Stimulated activated effector memory CD8-positive, alpha-beta T cell treated with anti-CD3 and anti-CD28 coated beads, Interleukin-12 subunit alpha, Interleukin-12 subunit beta, amount 100 ng/mL, for 72 hours (primary cell): ENCODE measurements at regions not wholly inside any gene's neighbourhood (a gene's known extent, or its start where the extent isn't known, plus 50 kb on each side); places are given as distances from the start of the nearest gene placed in this dataset.

Experiments
- ATAC-seq: fragments of 150-1000 bp; cut with Tn5 transposase; 2 replicates; pipeline ENCODE4 v1.10.0; 2021
- DNase-seq, 2 donors: peaks; one replicate each; pipeline ENCODE4 v3.0.0; 2021 to 2022; ENCODE audit warnings: low spot score in 2 of 2
- H3K27ac Mint-ChIP-seq: one replicate; pipeline ENCODE4 v1.8.0; 2022; ENCODE audit warnings: mild to moderate bottlenecking, mixed read lengths
- H3K36me3 Mint-ChIP-seq: one replicate; pipeline ENCODE4 v1.8.0; 2022; ENCODE audit warnings: mild to moderate bottlenecking, mixed read lengths
- H3K4me1 Mint-ChIP-seq: one replicate; pipeline ENCODE4 v1.8.0; 2022; ENCODE audit warnings: mixed read lengths
- H3K4me3 Mint-ChIP-seq: one replicate; pipeline ENCODE4 v1.8.0; 2022; ENCODE audit warnings: mild to moderate bottlenecking, mixed read lengths
- H3K9me3 Mint-ChIP-seq: one replicate; pipeline ENCODE4 v1.8.0; 2022; ENCODE audit warnings: mixed read lengths

DNA sequence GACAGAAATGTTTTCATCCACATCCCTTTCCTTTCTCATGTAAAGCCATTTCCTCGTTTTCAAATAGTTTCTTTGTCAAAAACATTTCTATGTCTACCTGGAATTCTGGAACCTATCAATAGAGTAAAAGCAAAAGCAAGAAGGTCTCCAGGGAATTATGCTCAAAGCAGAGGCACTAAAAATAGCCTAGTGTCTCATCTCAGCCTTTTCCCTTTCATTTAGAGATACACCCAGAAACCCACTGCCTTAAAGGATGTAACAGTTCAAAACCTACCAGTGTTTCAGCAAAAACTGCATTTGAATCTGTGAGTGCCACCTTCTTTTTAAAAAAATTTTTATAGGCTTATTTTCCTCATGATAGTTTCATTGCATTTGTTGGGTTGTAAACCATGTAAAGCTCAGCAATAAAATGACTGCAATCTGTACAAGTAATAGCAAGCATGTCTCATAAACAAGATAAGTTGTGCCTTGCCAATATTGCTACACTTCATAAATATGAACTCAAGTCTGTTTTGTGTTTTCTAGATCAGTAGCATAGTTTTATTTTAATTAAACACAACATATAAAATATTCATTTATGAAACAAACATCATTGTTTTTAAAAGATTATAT, 927.3 kb upstream of the ACVR2A start:
- DNase-seq (no peak), ATAC-seq (no peak)
- H3K36me3 Mint-ChIP-seq, result no peaks in the 10 kb centered on the region
- H3K27ac Mint-ChIP-seq, result no peak overlapping the region
- peaks cover 2% of the 10 kb centered on the region for H3K9me3 Mint-ChIP-seq
- H3K4me3 Mint-ChIP-seq, result no peak overlapping the region
- H3K4me1 Mint-ChIP-seq, result no peaks in the 10 kb centered on the region

DNA sequence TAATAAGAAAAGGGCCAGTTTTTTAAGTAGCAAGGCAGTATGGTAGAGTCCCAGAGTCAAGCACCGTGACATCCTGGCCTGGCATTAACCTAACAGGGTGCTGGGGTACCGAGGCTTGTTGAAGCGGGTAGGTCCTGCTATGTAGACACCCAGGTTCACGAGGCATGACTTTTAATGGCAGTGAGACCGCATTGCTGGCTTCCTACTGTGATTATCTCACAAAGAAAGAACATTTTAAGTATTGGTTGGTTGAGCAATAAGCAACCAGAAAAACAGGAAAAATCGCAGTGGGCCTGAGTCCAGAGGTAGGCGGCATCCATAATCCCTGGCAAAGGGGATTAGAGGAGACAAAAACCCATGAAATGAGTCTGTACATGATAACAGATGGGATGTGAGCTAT, 927.9 kb upstream of the ACVR2A start:
- DNase-seq, result no peak
- ATAC-seq, result no peak
- H3K27ac Mint-ChIP-seq, result no peak overlapping the region

DNA sequence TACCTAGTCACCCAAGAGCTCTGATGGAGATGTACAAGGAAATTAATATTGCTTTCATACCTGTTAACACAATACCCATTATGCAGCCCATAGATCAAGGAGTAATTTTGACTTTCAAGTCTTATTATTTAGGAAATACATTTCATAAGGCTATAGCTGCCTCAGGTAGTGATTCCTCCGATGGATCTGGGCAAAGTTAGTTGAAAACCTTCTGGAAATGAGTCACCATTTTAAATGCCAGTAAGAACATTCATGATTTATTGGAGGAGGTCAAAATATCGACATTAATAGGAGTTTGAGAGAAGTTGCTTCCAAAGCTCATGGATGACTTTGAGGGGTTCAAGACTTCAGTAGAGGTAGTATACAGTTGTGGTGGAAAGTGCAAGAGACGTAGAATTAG, 931.4 kb upstream of the ACVR2A start:
- Mint-ChIP-seq H3K27ac (no peak overlapping the region), H3K4me3 (no peak overlapping the region), H3K36me3 (no peaks in the 10 kb centered on the region), H3K4me1 (no peaks in the 10 kb centered on the region), H3K9me3 (peaks cover 7% of the 10 kb centered on the region)
- DNase-seq (no peak), ATAC-seq (no peak)

More for the DNA sequence above, 927.9 kb upstream of the ACVR2A start:
- no peaks in the 10 kb centered on the region for H3K36me3 Mint-ChIP-seq
- no peaks in the 10 kb centered on the region for H3K4me1 Mint-ChIP-seq
- H3K9me3 Mint-ChIP-seq, result peaks cover 2% of the 10 kb centered on the region
- no peak overlapping the region for H3K4me3 Mint-ChIP-seq

DNA sequence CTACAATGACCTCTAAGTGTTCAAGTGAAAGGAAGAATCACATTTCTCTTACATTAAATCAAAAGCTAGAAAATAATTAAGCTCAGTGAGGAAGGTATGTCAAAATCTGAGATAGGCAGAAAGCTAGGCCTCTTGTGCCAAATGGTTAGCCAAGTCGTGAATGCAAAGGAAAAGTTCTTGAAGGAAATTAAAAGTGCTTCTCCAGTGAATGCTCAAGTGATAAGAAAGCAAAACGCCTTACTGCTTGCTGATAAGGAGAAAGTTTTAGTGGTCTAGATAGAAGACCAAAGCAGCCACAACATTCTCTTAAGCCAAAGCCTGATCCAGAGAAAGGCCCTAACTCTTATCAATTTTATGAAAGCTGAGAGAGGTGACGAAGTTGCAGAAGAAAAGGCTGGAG, 932.3 kb upstream of the ACVR2A start:
- peaks cover 7% of the 10 kb centered on the region for H3K9me3 Mint-ChIP-seq
- ATAC-seq (no peak), DNase-seq (no peak)
- no peak overlapping the region for H3K4me3 Mint-ChIP-seq
- H3K36me3 Mint-ChIP-seq, result no peaks in the 10 kb centered on the region
- H3K27ac Mint-ChIP-seq, result no peak overlapping the region
- no peaks in the 10 kb centered on the region for H3K4me1 Mint-ChIP-seq

DNA sequence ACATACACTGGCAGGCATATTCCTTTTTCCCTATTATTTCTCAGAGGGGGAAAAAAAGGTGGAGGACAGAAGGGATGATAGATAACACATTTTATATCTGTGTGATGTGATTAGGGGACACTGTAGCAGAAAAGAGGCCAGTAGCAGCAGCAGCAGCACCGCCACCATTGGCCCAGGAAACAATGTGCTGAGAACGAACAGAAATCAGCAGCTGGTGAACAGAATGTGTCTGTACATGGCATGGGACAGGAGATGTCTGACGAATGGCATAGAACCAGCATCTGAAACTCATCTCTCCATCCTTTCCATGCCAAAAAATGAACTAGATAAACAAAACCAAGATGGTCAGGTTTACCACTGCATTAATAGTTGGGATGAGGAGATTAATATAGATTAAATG, 936.1 kb upstream of the ACVR2A start:
- Mint-ChIP-seq H3K36me3 (no peaks in the 10 kb centered on the region), H3K27ac (no peak overlapping the region), H3K4me3 (no peak overlapping the region), H3K4me1 (no peaks in the 10 kb centered on the region), H3K9me3 (peaks cover 4% of the 10 kb centered on the region)
- no peak for ATAC-seq
- DNase-seq, result no peak

DNA sequence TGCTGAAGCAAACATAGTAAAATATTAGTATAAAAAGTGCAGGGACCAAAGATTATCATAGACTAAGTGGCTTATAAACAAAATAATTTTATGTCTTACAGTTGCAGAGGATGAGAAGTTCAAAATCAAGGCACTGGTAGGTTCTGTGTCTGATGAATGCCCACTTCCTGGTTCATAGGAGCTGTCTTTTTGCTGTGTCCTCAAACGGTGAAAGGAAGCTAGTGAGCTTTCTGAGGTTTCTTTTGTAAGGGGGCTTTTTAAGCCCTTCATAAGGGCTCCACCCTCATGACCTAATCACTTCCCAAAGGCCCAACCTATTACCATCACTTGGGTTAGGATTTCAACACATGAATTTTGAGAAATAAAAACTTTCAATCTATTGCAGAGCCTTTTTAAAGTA, 946.7 kb upstream of the ACVR2A start:
- Mint-ChIP-seq H3K4me3 (no peak overlapping the region), H3K9me3 (no peaks in the 10 kb centered on the region), H3K36me3 (no peaks in the 10 kb centered on the region), H3K4me1 (no peaks in the 10 kb centered on the region), H3K27ac (no peak overlapping the region)
- no peak for ATAC-seq
- no peak for DNase-seq

DNA sequence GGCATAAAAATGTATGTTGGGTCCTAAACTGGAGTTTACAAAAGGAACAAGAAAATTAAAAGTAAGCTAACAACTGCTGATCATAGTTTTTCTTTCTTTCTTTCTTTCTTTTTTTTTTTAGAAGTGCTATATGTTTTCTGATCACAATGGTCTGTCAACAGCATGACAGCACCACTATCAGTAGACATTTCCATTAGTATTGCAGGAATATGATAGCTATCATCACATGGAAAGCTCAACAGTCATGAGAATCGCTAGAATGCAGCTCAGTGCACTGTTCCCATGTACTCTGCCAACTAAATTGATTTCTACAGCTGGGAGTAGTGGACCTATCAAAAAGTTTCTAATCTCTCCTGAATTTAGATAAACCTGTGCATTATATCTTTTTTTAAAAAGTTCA, 950.3 kb upstream of the ACVR2A start:
- Mint-ChIP-seq H3K4me1 (no peaks in the 10 kb centered on the region), H3K27ac (no peak overlapping the region), H3K36me3 (no peaks in the 10 kb centered on the region), H3K4me3 (no peak overlapping the region), H3K9me3 (no peaks in the 10 kb centered on the region)
- DNase-seq (no peak), ATAC-seq (no peak)

DNA sequence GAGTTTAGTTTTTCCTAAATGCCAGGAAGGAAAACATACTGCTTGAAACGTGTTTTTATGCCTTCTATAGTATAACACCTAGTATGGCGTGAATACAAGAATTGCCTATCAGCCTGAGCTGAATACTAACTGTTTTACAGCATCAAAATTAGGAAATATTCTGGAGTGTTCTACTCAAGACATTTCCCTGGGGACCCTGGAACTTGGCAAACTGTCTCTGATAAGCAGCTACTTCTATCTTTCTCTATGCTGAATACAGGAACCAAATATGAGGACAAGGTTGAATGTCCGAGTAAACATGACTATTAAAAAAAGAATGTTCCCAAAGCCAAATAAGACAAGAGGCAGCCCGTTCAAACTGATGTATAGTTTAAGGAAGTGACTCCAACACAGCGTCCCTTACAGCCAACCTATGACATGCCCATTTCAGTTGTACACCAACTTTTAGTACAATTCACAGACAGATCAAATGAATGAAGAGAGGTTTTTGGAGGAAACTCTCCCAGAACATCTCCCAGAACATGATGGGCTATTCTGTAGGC, 951.3 kb upstream of the ACVR2A start:
- no peaks in the 10 kb centered on the region for H3K36me3 Mint-ChIP-seq
- DNase-seq (no peak), ATAC-seq (no peak)
- H3K27ac Mint-ChIP-seq, result no peak overlapping the region
- H3K4me3 Mint-ChIP-seq, result no peak overlapping the region
- H3K4me1 Mint-ChIP-seq, result no peaks in the 10 kb centered on the region
- H3K9me3 Mint-ChIP-seq, result no peaks in the 10 kb centered on the region

DNA sequence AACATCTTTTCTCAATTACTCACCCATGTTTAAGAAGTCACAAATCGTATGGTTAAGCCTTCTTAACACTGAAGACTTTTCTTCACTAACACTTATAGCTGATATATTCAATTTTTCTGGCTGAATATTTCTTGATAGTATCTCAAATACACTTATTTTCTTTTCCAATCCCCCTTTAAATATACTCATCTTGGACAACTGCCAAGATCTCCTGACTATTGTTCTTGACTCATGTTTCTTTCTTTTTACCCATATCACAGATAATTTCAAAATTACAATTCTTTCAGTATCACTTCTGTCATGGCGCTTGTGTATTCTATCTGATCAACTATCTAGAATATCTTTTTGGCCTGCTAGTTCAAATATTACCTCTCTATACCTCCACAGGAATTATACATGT, 954.3 kb upstream of the ACVR2A start:
- no peaks in the 10 kb centered on the region for H3K9me3 Mint-ChIP-seq
- DNase-seq (no peak), ATAC-seq (no peak)
- H3K36me3 Mint-ChIP-seq, result no peaks in the 10 kb centered on the region
- no peaks in the 10 kb centered on the region for H3K4me1 Mint-ChIP-seq
- H3K4me3 Mint-ChIP-seq, result no peak overlapping the region
- no peak overlapping the region for H3K27ac Mint-ChIP-seq

DNA sequence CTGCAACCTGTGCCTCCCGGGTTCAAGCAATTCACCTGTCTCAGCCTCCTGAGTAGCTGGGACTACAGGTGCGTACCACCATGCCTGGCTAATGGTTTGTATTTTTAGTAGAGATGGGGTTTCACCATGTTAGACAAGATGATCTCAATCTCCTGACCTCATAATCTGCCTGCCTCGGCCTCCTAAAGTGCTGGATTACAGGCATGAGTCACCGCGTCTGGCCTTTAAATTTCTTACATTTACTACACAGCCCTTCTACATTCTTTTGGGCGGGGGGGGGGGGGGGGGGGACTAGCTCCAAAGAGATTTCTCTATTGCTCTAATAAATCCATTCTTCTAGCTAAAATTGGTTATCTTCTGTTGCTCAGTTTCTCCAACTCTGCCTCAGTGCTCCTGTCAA, 964.9 kb upstream of the ACVR2A start:
- Mint-ChIP-seq H3K4me3 (no peak overlapping the region), H3K4me1 (no peaks in the 10 kb centered on the region), H3K9me3 (peaks cover 6% of the 10 kb centered on the region), H3K36me3 (no peaks in the 10 kb centered on the region), H3K27ac (no peak overlapping the region)
- no peak for DNase-seq
- ATAC-seq, result no peak

DNA sequence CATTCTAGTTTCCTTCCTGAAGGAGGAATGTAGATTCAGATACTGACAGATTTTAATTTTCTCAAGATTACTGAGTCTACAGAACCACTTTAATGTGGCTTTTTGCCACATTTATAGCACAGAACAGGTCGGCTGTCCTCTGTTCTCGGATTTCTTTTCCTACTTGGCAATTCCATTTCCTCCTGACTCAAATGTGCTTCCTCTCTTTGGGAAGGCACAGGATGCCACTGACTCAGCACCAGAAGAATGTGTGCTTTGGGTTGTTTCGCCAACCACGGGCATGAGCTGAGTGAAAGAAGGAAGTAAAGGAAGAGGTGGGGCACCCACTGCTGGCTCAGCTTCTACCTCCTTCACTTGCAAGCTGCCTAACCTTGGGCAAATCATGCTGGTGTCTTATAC, 970.6 kb upstream of the ACVR2A start:
- Mint-ChIP-seq H3K4me1 (no peaks in the 10 kb centered on the region), H3K27ac (no peak overlapping the region), H3K4me3 (no peak overlapping the region), H3K36me3 (no peaks in the 10 kb centered on the region), H3K9me3 (no peaks in the 10 kb centered on the region)
- DNase-seq (no peak), ATAC-seq (no peak)

DNA sequence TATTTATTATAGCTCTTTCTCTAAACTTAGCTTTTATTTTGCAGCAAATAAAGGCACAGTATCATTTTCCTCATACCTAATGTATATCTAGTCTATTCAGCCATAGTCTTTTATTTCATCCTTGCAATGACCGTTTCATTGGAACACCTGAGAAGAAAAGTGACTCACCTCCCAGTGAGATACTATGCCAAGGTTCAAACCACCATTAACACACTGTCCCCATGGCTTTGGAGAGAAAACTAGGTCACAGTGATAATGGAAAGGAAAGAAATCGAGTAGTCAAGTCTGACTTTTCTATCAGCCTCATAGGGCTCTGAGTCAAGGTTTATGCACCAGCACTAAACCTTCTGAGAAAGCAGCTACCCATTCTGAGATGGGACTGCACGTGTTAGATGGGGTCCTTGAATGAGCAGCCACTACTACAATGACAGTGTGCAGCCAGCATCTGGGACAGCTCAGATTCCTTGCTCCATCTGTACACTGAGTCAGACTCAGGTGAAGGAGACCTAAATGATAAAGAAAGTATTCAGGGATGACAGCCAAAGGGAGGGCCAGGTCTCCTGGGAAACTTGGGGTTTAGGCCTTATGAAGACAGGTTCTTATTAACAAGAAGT, 971.1 kb upstream of the ACVR2A start:
- peak; percentile 57 for ATAC-seq
- no peaks in the 10 kb centered on the region for H3K9me3 Mint-ChIP-seq
- no peak overlapping the region for H3K4me3 Mint-ChIP-seq
- no peaks in the 10 kb centered on the region for H3K36me3 Mint-ChIP-seq
- H3K4me1 Mint-ChIP-seq, result no peaks in the 10 kb centered on the region
- no peak overlapping the region for H3K27ac Mint-ChIP-seq
- no peak for DNase-seq

DNA sequence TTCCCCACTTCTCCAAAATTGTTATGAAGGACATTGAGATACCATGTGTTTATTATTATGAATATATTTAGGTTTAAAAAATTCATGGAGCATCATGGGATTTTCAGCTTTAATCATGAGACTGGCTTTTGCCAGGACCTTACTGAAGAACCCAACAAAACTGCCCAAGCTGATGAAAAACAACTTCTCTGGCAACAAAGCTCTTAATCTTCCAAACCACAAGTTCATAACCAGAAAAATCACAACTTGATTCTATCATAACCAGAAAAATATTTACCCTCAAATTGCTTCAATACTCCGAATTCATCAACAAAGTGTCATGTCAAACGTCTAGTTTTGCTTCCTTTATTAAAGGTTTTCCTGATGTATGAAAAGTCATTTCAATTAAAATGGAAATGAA, 971.8 kb upstream of the ACVR2A start:
- DNase-seq, result no peak
- no peak overlapping the region for H3K4me3 Mint-ChIP-seq
- H3K36me3 Mint-ChIP-seq, result no peaks in the 10 kb centered on the region
- H3K4me1 Mint-ChIP-seq, result no peaks in the 10 kb centered on the region
- H3K9me3 Mint-ChIP-seq, result no peaks in the 10 kb centered on the region
- no peak overlapping the region for H3K27ac Mint-ChIP-seq
- no peak for ATAC-seq

DNA sequence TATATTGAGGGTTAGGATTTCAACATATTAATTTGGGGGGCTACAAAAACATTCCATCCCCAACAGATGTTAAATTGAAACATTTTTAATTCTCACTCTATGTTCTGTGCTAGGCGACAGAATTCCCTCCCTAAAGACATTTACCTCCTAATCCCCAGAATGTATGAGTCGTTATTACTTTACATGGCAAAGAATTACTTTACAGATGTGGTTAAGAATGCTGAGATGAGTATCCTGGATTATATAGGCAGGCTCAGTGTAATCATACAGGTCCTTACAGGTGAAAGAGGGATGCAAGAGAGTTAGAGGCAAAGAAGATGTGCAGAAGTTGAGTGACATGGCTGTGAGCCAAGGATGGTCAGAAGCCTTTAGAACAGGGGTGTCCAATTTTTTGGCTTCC, 974.1 kb upstream of the ACVR2A start:
- H3K9me3 Mint-ChIP-seq, result peaks cover 3% of the 10 kb centered on the region
- no peaks in the 10 kb centered on the region for H3K4me1 Mint-ChIP-seq
- no peak for ATAC-seq
- DNase-seq, result no peak
- no peak overlapping the region for H3K27ac Mint-ChIP-seq
- no peak overlapping the region for H3K4me3 Mint-ChIP-seq
- no peaks in the 10 kb centered on the region for H3K36me3 Mint-ChIP-seq

DNA sequence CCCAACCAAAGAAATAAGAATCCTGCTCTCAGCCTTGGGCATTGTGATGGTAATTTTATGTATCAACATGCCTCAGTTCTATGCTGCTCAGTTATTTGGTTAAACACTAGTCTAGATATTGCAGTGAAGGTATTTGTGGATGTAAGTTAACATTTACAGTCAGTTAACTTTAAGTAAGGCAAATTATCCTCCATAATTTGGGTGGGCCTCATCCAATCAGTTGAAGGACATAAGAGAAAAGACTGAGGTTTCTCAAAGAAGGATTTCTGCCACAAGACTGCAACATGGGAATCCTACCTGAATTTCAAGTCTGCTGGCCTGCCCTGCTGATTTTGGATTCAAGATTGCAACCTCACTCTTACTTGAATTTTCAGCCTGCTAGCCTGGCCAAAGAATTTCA, 975.5 kb upstream of the ACVR2A start:
- DNase-seq (no peak), ATAC-seq (no peak)
- Mint-ChIP-seq H3K36me3 (no peaks in the 10 kb centered on the region), H3K4me3 (no peak overlapping the region), H3K4me1 (no peaks in the 10 kb centered on the region), H3K9me3 (peaks cover 3% of the 10 kb centered on the region), H3K27ac (no peak overlapping the region)

DNA sequence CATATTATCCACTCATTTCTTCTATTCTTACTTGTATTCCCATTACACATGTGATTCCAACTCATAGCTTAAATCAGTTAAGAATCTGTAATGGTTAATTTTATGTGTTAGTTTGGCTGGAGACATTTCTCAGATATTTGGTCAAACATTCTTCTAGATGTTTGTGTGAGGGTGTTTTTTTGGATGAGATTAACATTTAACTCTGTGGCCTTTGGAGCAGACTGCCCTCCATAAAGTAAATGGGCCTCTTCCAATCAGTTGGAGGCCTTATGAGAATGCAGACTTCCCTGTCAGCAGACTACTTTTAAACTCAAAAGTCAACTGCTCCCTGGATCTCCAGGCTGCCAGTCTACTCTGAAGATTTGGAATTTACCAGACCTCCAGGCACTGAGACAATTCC, 976.8 kb upstream of the ACVR2A start:
- H3K36me3 Mint-ChIP-seq, result no peaks in the 10 kb centered on the region
- H3K4me3 Mint-ChIP-seq, result no peak overlapping the region
- no peak for ATAC-seq
- no peak for DNase-seq
- no peaks in the 10 kb centered on the region for H3K4me1 Mint-ChIP-seq
- no peak overlapping the region for H3K27ac Mint-ChIP-seq
- peaks cover 3% of the 10 kb centered on the region for H3K9me3 Mint-ChIP-seq
